ENCODE measurements at regions not wholly inside any gene's neighbourhood (a gene's known extent, or its start where the extent isn't known, plus 50 kb on each side); places are given as distances from the start of the nearest gene placed in this dataset.

DNA sequence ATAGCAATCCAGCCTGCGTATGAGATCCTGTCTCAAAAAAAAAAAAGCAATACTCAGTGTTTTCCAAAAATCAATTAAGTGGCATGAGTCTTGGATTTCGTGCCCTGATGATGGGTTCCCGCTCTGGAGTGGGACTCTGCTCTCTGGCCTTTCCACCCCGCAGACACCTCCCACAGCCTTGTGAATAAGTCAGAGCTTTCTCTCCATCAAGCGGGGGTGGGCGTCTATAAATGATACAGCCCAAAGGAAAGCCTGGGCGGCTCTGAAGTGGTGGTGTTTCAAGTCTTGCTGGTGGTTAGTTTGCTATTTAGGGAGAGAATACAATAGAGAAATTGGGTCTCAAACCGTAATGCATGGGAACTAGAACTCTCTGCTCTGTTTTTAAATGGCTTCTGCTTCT lies 52.5 kb upstream of the TAGAP start:
- no peak for TF ChIP-seq CTCF (IDR thresholded peaks at IDR 0.05)
- TF ChIP-seq POLR2A (IDR thresholded peaks at IDR 0.05) = no peak
